ENCODE measurements at regions not wholly inside any gene's neighbourhood (a gene's known extent, or its start where the extent isn't known, plus 50 kb on each side); places are given as distances from the start of the nearest gene placed in this dataset.
"Not testable (repeated sequence)": the region's sequence is repeated elsewhere in the genome, so short reads cannot be mapped to it uniquely, and the experiment has no call there.

DNA sequence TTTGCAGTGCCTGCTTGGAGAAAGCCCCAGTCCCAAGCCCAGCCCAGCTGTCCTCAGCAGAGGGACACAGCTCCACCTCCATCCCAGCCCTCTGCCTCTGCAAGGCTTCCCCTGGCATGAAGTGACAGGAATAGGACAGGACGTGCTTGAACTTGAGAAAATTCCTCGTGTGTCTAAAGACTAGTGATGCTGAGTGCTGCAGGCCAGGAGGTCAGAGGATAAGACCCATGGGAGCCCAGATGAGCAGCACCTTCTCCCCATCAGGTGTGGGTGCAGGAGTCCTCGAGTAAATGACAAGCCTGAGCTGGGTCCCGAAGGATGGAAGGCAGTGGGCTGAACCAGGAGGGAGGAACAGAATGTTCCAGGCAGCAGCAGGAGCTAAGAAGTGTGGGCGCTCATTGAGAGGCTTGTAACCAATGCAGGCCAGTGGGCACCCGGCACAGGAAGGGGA is 67.8 kb upstream of the UXS1 start:
- Histone ChIP-seq H3K4me2 (ENCODE audit: low read length) (no peak overlapping the region), H3K9me2 (replicated peaks; ENCODE audit: low read length) (no peaks in the 10 kb centered on the region), H3K9me3 (ENCODE audit: low read length) (no peaks in the 10 kb centered on the region), H3K36me3 (ENCODE audit: low read depth, low read length) (no peaks in the 10 kb centered on the region), H3K27me3 (ENCODE audit: low read length) (no peaks in the 10 kb centered on the region), H2AFZ (ENCODE audit: low read length) (no peak overlapping the region), H4K20me1 (ENCODE audit: low read length) (no peaks in the 10 kb centered on the region), H3K79me2 (ENCODE audit: low read length) (no peaks in the 10 kb centered on the region), H3F3A (ENCODE audit: low read length, unreplicated experiment) (no peaks in the 10 kb centered on the region), H3K27ac (ENCODE audit: low read length) (no peak overlapping the region), H3K4me3 (ENCODE audit: low read length) (no peak overlapping the region), H3K4me1 (ENCODE audit: insufficient read depth, low read length) (no peaks in the 10 kb centered on the region), H3K9ac (ENCODE audit: low read length) (no peak overlapping the region)
- intact Hi-C loops (cut with micrococcal nuclease): loop anchor here (10.0 kb wide), 1 partner anchor 157 kb away; no protein-coding TSS in a partner anchor
- CTCF ChIA-PET: no interaction called here
- no peak for DNase-seq
- no TSS peak for BruUV-seq (replicated peaks)
- ATAC-seq: no peak
- POLR2A ChIA-PET (ENCODE audit: unreplicated experiment): no interaction called here
- TF ChIP-seq EZH2 (IDR thresholded peaks at IDR 0.05; ENCODE audit: low read length, unreplicated experiment) (no peak), EZH2phosphoT487 (IDR thresholded peaks at IDR 0.05; ENCODE audit: borderline replicate concordance, low read length) (no peak)
- TF ChIP-seq, protein P1, sequence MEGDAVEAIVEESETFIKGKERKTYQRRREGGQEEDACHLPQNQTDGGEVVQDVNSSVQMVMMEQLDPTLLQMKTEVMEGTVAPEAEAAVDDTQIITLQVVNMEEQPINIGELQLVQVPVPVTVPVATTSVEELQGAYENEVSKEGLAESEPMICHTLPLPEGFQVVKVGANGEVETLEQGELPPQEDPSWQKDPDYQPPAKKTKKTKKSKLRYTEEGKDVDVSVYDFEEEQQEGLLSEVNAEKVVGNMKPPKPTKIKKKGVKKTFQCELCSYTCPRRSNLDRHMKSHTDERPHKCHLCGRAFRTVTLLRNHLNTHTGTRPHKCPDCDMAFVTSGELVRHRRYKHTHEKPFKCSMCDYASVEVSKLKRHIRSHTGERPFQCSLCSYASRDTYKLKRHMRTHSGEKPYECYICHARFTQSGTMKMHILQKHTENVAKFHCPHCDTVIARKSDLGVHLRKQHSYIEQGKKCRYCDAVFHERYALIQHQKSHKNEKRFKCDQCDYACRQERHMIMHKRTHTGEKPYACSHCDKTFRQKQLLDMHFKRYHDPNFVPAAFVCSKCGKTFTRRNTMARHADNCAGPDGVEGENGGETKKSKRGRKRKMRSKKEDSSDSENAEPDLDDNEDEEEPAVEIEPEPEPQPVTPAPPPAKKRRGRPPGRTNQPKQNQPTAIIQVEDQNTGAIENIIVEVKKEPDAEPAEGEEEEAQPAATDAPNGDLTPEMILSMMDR (conservative IDR thresholded peaks at IDR 0.05; ENCODE audit: low read depth, low read length): no peak

DNA sequence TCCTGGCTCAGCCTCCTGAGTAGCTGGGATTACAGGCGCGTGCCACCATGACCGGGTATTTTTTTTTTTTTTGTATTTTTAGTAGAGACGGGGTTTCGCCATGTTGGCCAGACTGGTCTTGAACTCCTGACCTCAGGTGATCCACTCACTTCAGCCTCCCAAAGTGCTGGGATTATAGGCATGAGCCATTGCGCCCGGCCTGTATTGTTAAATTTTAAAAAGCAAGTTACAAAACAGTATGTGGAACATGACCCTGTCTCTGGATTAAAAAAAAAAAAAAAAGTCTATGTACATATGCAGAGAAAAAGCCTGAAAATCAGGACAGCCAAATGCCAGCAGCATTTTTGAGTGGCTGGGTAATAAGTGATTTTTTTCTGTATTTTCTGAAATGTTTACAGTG is 64.8 kb upstream of the UXS1 start:
- H3K79me2 ChIP-seq (ENCODE audit: low read length); BruUV-seq (replicated peaks); H3K9ac ChIP-seq (ENCODE audit: low read length); H3K36me3 ChIP-seq (ENCODE audit: low read depth, low read length); H3K4me3 ChIP-seq (ENCODE audit: low read length); POLR2A ChIA-PET (ENCODE audit: unreplicated experiment); CTCF ChIA-PET; H3K4me1 ChIP-seq (ENCODE audit: insufficient read depth, low read length); H3K4me2 ChIP-seq (ENCODE audit: low read length); H4K20me1 ChIP-seq (ENCODE audit: low read length); ATAC-seq; H3K27me3 ChIP-seq (ENCODE audit: low read length); intact Hi-C loops (cut with micrococcal nuclease); DNase-seq; H3K27ac ChIP-seq (ENCODE audit: low read length); H3F3A ChIP-seq (ENCODE audit: low read length, unreplicated experiment); H2AFZ ChIP-seq (ENCODE audit: low read length); H3K9me2 ChIP-seq (replicated peaks; ENCODE audit: low read length); H3K9me3 ChIP-seq (ENCODE audit: low read length): not testable (repeated sequence)

DNA sequence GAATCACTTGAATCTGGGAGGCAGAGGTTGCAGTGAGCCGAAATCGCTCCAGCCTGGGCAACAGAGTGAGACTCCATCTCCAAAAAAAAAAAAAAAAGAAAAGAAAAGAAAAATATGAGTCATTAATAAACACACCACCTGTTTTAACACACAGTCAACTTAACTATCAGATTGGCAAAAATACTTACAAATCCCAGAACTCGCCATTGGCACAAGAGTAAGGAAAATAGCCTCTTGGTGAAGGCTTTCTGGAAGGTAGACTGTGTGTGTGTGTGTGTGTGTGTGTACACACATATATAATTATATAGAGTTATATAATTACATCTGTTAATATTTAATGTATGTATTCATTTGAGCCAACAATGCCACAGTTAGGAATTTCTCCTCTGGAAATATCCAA is 63.7 kb upstream of the UXS1 start:
- Histone ChIP-seq H3K4me1 (ENCODE audit: insufficient read depth, low read length) (no peaks in the 10 kb centered on the region), H3F3A (ENCODE audit: low read length, unreplicated experiment) (no peaks in the 10 kb centered on the region), H2AFZ (ENCODE audit: low read length) (no peak overlapping the region), H3K36me3 (ENCODE audit: low read depth, low read length) (no peaks in the 10 kb centered on the region), H4K20me1 (ENCODE audit: low read length) (no peaks in the 10 kb centered on the region), H3K79me2 (ENCODE audit: low read length) (no peaks in the 10 kb centered on the region), H3K9me3 (ENCODE audit: low read length) (no peaks in the 10 kb centered on the region), H3K4me3 (ENCODE audit: low read length) (no peak overlapping the region), H3K9me2 (replicated peaks; ENCODE audit: low read length) (no peaks in the 10 kb centered on the region), H3K4me2 (ENCODE audit: low read length) (no peak overlapping the region), H3K9ac (ENCODE audit: low read length) (no peak overlapping the region), H3K27ac (ENCODE audit: low read length) (no peak overlapping the region), H3K27me3 (ENCODE audit: low read length) (no peaks in the 10 kb centered on the region)
- no peak for DNase-seq
- CTCF ChIA-PET: interaction anchor here (0.7 kb wide), 1 partner anchor 40 kb away, joined by 13 read pairs; no protein-coding TSS in a partner anchor
- intact Hi-C loops (cut with micrococcal nuclease): no loop called here
- TF ChIP-seq EZH2phosphoT487 (IDR thresholded peaks at IDR 0.05; ENCODE audit: borderline replicate concordance, low read length): no peak
- no peak for TF ChIP-seq EZH2 (IDR thresholded peaks at IDR 0.05; ENCODE audit: low read length, unreplicated experiment)
- TF ChIP-seq, protein P1 (conservative IDR thresholded peaks at IDR 0.05; ENCODE audit: low read depth, low read length): no peak
- ATAC-seq: no peak
- no TSS peak for BruUV-seq (replicated peaks)
- POLR2A ChIA-PET (ENCODE audit: unreplicated experiment): no interaction called here
